ENCODE measurements at regions not wholly inside any gene's neighbourhood (a gene's known extent, or its start where the extent isn't known, plus 50 kb on each side); places are given as distances from the start of the nearest gene placed in this dataset.

- TF ChIP-seq CTCF (IDR thresholded peaks at IDR 0.05) (no peak), POLR2A (IDR thresholded peaks at IDR 0.05) (no peak)
Measured at GRCh38 chr2:195461010-195461409, 196.0 kb upstream of the SLC39A10 start.
